ENCODE measurements at regions not wholly inside any gene's neighbourhood (a gene's known extent, or its start where the extent isn't known, plus 50 kb on each side); places are given as distances from the start of the nearest gene placed in this dataset.
"Not testable (repeated sequence)": the region's sequence is repeated elsewhere in the genome, so short reads cannot be mapped to it uniquely, and the experiment has no call there.

GRCh38 chr5:21483790-21484497 is 1369.2 kb downstream of the CDH12 start:
- not testable (repeated sequence) for DNase-seq (ENCODE audit: low read depth in 2 of 2)

GRCh38 chr5:21482983-21483650 is 1370.0 kb downstream of the CDH12 start:
- not testable (repeated sequence) for DNase-seq (ENCODE audit: low read depth in 2 of 2)

GRCh38 chr5:21482522-21482921 is 1370.6 kb downstream of the CDH12 start:
- not testable (repeated sequence) for DNase-seq (ENCODE audit: low read depth in 2 of 2)

DNA sequence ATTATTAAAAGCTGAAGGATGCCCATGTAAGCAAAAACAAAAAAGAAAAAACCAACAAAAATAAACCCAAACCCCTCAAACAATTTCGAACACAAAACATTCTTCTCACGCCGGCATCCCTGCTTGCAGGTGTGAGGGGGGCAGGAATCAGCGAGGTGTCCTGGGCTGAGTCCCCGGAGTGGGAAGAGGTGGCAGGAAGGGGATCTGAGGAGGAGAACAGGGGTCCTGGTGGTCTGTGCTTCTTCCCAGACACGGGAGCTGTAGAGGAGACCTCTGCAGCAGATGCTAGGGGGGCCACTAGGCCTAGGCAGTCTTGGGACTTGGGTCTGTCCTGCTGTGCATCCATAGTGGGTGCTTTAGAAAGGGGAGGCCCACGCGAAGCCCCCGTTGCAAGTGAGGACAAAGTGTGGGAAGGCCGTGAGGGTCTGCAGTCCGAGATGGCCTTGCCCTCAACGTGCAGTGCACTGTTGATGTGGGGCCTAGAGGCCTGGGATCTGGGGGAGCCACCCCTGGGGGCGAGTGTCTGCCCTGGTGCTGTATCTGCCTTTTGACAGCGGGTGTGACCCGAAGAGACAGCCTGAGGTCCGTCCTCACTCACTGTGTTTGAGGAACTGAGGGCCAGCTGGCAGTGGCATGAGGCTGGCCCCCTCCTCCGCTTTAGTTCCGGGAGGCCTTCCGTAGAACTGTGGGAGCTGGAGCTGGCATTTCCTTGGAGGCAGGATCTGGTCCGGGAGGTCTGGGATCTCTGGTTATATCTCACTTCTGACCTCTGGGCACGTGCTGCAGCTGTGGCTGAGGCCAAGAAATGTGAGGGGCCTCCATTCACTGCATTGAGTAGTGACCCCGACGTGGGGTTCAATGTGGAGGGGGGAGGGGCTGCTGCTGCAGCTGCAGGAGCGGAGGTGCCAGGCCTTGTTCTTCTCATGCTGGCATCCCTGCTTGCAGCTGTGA is 1371.5 kb downstream of the CDH12 start:
- DNase-seq (ENCODE audit: low read depth in 2 of 2) = not testable (repeated sequence)

DNA sequence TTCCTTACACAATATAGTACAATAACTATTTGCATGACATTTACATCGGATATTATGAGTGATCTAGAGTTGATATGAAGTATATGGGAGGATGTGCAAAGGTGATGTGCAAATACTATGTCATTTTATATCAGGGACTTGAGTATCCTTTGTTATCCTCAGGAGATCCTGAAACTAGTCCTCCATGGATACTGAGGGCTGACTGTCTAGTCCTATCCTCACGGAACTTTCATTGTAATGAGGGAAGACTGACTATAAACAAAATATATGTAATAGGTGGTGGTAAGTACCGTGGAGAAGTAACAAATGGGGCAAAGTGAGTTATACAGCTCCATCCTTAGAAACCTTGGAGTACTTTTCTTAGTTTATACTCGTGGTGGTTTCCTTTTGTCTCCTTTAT is 1373.1 kb downstream of the CDH12 start:
- not testable (repeated sequence) for DNase-seq (ENCODE audit: low read depth in 2 of 2)

- DNase-seq (ENCODE audit: low read depth in 2 of 2) = not testable (repeated sequence)
Measured at GRCh38 chr5:21473981-21474380, 1379.2 kb downstream of the CDH12 start.

DNA sequence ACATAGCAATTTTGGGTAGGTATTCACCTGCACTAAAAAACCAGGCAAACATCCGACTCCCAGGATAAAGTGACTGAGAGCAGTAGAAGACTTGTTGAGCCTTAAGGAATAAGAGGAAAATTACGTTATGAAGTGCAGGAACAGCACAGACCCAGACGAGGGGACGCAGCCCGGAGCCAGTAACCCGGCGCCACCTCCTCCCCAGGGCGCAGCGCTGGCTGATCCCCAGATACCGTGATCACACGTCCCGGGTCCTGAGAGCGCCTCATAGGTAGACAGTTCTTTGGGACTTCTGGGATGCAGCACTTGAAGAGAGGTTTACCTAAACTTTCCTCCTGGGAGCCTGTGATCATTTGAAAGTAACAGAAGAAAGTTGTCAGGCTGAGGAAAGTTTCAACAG is 1379.7 kb downstream of the CDH12 start:
- DNase-seq (ENCODE audit: low read depth in 2 of 2) = not testable (repeated sequence)

- not testable (repeated sequence) for DNase-seq (ENCODE audit: low read depth in 2 of 2)
Measured at GRCh38 chr5:21471691-21472090, 1381.5 kb downstream of the CDH12 start.

DNA sequence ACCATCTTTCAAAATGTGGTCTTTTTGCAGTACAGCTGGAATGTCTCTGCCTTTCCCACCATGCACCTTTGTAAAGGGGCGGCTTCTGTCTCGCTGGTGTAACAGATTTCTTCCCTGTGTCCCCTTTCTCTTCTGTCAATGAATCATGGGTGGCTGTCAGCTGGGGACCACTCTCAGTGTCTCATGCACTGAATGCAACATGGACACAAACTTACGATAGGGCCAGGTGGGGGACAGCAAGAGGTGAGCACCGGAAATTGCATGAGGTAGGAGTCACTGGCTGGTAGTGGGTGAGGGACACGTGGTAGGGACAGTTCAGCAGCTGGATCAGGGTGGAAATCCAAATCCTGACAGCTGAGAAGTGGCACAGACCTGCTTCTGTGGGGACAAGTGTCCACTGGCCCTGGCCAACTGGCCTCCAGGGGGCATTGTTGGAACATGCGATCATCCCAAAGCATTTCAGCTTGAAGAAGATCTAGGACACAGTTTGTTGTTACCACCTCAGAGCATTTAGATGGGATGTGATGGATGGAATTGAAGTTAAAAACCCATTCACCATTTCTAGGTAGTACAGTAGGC is 1383.5 kb downstream of the CDH12 start:
- peak; percentile 34 to 60 for DNase-seq (ENCODE audit: low read depth in 2 of 2)

GRCh38 chr5:21467544-21467943 is 1385.6 kb downstream of the CDH12 start:
- not testable (repeated sequence) for DNase-seq (ENCODE audit: low read depth in 2 of 2)

GRCh38 chr5:21459744-21460073 is 1393.4 kb downstream of the CDH12 start:
- not testable (repeated sequence) for DNase-seq (ENCODE audit: low read depth in 2 of 2)

DNA sequence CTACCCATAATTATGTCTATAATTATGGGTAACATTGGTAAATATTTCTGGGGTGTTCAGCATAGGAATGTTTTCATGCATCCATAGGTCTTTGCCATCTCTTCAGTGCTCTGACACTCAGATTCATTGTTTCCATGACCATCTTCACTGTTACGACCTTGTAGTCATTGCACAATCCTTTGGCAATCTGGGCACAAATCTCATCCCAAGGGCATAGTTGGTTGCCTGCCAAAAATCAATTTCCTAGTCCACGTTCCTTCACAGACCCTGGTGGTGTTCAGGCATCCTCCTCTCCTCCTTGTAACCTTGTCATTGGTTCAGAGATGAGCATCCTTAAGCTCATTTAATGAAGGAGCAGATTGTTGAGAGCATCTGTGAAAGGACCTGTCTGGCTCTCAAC is 1400.7 kb downstream of the CDH12 start:
- no peak for DNase-seq (ENCODE audit: low read depth in 2 of 2)

GRCh38 chr5:21432646-21433045 is 1420.5 kb downstream of the CDH12 start:
- no peak for DNase-seq (ENCODE audit: low read depth in 2 of 2)

DNA sequence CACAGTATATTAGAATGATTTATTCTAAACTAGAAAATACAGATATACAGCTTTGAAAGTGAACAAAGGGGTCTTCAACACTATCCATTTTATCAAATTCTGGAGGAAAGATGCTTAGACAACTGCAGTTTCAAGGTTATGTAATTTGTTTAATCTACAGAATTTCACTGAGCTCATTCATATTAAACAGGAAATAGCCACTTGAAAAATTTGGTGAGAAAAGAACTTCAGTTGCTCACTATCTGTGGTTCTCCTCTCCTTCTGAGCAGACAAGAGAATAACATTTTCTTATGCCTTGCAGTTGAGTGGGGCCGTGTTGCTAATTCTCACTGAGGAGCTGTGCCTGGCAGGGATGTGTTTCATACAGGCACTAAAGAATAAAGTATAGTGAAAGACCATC is 1428.2 kb downstream of the CDH12 start:
- no peak for DNase-seq (ENCODE audit: low read depth in 2 of 2)

DNA sequence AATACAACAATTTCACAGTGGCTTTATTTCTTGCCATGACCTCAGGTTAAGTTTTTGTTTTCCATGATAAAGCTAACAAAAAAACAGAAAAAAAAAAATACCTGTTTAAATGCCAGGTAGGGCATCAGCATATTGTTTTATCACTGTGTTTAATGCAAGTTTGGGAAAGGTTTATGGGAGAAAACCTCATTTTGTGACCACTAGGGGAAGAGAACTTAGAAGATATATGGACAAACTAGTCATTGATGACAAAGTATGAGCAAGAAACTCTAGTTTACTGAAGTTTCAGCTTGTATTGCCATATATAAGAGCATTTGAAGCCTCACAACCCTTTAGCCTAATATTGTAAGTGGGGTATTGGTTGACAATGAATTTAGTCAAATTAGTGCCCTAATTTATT is 1431.4 kb upstream of the CDH18 start:
- no peak for DNase-seq (ENCODE audit: low read depth in 2 of 2)

DNA sequence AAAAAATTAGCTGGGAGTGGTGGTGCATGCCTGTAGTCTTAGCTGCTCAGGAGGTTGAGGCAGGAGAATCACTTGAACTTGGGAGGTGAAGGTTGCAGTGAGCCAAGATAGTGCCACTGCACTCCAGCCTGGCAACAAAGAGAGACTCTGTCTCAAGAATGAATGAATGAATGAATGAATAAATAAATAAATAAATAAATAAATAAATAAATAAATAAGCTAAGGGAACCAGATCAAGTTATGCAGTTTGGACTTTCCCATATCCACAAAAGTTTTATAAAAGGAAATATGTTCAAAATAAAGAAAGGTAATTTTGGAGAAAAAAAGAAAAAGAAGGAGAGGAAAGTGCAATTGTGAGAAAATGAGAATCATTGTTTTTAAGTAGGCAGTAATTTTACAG is 1414.1 kb upstream of the CDH18 start:
- not testable (repeated sequence) for DNase-seq (ENCODE audit: low read depth in 2 of 2)

- no peak for DNase-seq (ENCODE audit: low read depth in 2 of 2)
Measured at GRCh38 chr5:21398511-21398910, 1410.5 kb upstream of the CDH18 start.

GRCh38 chr5:21397693-21398092 is 1409.7 kb upstream of the CDH18 start:
- no peak for DNase-seq (ENCODE audit: low read depth in 2 of 2)

GRCh38 chr5:21391506-21391905 is 1403.5 kb upstream of the CDH18 start:
- peak in 1 of 2 donors; percentile 22 for DNase-seq (ENCODE audit: low read depth in 2 of 2)

DNA sequence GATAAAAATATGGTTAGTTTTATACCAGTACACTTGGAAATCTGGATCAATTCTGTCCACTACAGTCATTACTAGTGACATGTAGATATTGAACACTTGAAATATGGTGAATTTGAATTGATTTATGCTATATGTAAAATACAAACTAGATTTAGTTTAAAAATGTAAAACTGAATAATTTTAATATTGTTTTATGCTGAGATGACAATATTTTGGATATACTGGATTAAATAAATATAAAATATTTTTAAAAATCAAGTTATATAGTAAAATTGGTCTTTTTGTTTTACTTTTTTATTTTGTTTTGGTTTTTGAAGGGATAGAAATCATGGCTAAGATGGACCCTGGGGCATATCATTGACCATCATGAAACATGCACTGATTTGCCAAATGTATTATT is 1372.8 kb upstream of the CDH18 start:
- not testable (repeated sequence) for DNase-seq (ENCODE audit: low read depth in 2 of 2)

- not testable (repeated sequence) for DNase-seq (ENCODE audit: low read depth in 2 of 2)
Measured at GRCh38 chr5:21341948-21342261, 1353.9 kb upstream of the CDH18 start.
